ENCODE measurements at regions not wholly inside any gene's neighbourhood (a gene's known extent, or its start where the extent isn't known, plus 50 kb on each side); places are given as distances from the start of the nearest gene placed in this dataset.

DNA sequence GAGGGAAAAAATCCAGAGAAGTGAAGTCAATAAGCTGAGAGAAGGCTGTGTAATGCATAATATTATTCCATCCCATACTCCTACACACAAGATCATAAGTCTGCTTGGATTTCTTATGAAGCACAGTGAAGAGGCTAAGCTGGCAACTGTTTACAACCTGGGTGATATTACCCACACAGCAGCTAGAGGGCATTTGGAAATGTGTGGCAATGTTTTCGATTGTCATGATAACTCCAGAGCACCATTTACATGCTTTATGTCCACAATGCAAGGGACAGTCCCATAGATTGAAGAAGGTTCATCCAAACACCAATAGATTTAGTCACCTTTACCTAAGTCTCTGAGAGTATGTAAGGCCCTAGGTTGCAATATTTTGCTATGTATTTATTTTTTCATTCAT is 412.2 kb downstream of the PPP3CA start (continued):
- TF ChIP-seq CBX3 (IDR thresholded peaks at IDR 0.05; ENCODE audit: low read depth) = peak; percentile 71; the same call in 1 of the 2 replicates
- TF ChIP-seq SP1 (IDR thresholded peaks at IDR 0.05; ENCODE audit: low read depth) = no peak; the same call in 1 of the 2 replicates

DNA sequence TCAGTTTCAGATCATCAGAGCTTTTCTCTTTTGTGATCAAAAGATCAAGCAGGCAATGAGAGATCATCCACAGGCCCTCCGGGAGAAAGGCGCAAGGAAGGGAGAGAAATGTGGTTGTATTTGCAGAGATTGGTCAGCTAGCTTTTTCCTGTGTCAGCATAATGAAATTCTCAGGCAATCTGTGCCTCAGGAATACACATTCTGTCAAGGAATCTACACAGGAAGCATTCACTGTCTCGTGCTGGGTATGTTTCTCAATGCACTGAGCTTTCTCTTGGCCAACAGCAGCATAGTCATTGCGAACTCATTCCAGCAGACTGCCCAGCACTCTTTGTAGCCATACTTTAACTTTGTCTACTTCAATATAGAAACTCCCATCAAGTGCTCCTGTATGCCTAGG is 413.7 kb downstream of the PPP3CA start:
- ChIA-PET POLR2A (no interaction called here), CTCF (no interaction called here), RAD21 (ENCODE audit: low non-redundant PET in 1 of 2, low total read pairs in 2 of 2, uncharacterized antibody in 2 of 2, unreplicated experiment in 2 of 2) (no interaction called here)
- Histone ChIP-seq H4K20me1 (ENCODE audit: insufficient read depth) (no peaks in the 10 kb centered on the region), H3K4me1 (ENCODE audit: control insufficient read depth in 1 of 2, insufficient read depth in 2 of 2, low read length in 2 of 2) (peaks cover 2 to 18% of the 10 kb centered on the region in 2 experiments; a peak in 3 of 4 replicates), H3K79me2 (ENCODE audit: insufficient read depth, low read length) (no peaks in the 10 kb centered on the region), H3K36me3 (ENCODE audit: control insufficient read depth in 1 of 2, insufficient read depth in 2 of 2, low read length in 2 of 2) (no peaks in the 10 kb centered on the region), H3K4me2 (ENCODE audit: low read length) (no peak overlapping the region), H2AFZ (ENCODE audit: low read depth, low read length, poor library complexity, severe bottlenecking) (peak overlapping the region; percentile 4), H3K4me3 (replicated peaks in 1 of 2; ENCODE audit: low read depth in 1 of 2, low read length in 2 of 2) (no peak overlapping the region), H3K27ac (ENCODE audit: low read depth, low read length) (no peak overlapping the region), H3K27me3 (ENCODE audit: insufficient read depth, low read length) (no peaks in the 10 kb centered on the region), H3K9me3 (ENCODE audit: control insufficient read depth in 1 of 2, insufficient read depth in 1 of 2, low read depth in 1 of 2, low read length in 2 of 2) (no peaks in the 10 kb centered on the region), H3K9ac (ENCODE audit: low read length) (no peak overlapping the region), H3K9me2 (ENCODE audit: insufficient read depth) (no peaks in the 10 kb centered on the region)
- intact Hi-C loops (cut with micrococcal nuclease) = loop anchor here (10.0 kb wide), 1 partner anchor 221 kb away; no protein-coding TSS in a partner anchor
- DNase-seq (ENCODE audit: low read depth, low spot score) (no peak), ATAC-seq (no peak)
- TF ChIP-seq, protein P1, sequence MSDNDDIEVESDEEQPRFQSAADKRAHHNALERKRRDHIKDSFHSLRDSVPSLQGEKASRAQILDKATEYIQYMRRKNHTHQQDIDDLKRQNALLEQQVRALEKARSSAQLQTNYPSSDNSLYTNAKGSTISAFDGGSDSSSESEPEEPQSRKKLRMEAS (IDR thresholded peaks at IDR 0.05) = no peak
- TF ChIP-seq YY1 (IDR thresholded peaks at IDR 0.05; ENCODE audit: extremely low read depth, insufficient replicate concordance, low read depth, low read length) (no peak), SIN3A (IDR thresholded peaks at IDR 0.05; ENCODE audit: low read depth) (no peak), EGR1 (IDR thresholded peaks at IDR 0.05; ENCODE audit: low read depth) (no peak), POLR2A (IDR thresholded peaks at IDR 0.05; ENCODE audit: borderline replicate concordance, extremely low read depth, insufficient read depth, insufficient read length) (no peak), JUND (IDR thresholded peaks at IDR 0.05) (no peak), TCF7L2 (IDR thresholded peaks at IDR 0.05; ENCODE audit: borderline replicate concordance, extremely low read depth, insufficient read depth, insufficient read length) (no peak), FOSL1 (IDR thresholded peaks at IDR 0.05; ENCODE audit: low read depth) (no peak), RAD21 (IDR thresholded peaks at IDR 0.05; ENCODE audit: low read depth) (no peak), CEBPB (IDR thresholded peaks at IDR 0.05; ENCODE audit: low read depth) (no peak), EZH2 (IDR thresholded peaks at IDR 0.05) (no peak), SP1 (IDR thresholded peaks at IDR 0.05; ENCODE audit: low read depth) (no peak)
- TF ChIP-seq, protein P2, sequence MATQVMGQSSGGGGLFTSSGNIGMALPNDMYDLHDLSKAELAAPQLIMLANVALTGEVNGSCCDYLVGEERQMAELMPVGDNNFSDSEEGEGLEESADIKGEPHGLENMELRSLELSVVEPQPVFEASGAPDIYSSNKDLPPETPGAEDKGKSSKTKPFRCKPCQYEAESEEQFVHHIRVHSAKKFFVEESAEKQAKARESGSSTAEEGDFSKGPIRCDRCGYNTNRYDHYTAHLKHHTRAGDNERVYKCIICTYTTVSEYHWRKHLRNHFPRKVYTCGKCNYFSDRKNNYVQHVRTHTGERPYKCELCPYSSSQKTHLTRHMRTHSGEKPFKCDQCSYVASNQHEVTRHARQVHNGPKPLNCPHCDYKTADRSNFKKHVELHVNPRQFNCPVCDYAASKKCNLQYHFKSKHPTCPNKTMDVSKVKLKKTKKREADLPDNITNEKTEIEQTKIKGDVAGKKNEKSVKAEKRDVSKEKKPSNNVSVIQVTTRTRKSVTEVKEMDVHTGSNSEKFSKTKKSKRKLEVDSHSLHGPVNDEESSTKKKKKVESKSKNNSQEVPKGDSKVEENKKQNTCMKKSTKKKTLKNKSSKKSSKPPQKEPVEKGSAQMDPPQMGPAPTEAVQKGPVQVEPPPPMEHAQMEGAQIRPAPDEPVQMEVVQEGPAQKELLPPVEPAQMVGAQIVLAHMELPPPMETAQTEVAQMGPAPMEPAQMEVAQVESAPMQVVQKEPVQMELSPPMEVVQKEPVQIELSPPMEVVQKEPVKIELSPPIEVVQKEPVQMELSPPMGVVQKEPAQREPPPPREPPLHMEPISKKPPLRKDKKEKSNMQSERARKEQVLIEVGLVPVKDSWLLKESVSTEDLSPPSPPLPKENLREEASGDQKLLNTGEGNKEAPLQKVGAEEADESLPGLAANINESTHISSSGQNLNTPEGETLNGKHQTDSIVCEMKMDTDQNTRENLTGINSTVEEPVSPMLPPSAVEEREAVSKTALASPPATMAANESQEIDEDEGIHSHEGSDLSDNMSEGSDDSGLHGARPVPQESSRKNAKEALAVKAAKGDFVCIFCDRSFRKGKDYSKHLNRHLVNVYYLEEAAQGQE (IDR thresholded peaks at IDR 0.05; ENCODE audit: low read depth) = no peak
- TF ChIP-seq, protein P3, sequence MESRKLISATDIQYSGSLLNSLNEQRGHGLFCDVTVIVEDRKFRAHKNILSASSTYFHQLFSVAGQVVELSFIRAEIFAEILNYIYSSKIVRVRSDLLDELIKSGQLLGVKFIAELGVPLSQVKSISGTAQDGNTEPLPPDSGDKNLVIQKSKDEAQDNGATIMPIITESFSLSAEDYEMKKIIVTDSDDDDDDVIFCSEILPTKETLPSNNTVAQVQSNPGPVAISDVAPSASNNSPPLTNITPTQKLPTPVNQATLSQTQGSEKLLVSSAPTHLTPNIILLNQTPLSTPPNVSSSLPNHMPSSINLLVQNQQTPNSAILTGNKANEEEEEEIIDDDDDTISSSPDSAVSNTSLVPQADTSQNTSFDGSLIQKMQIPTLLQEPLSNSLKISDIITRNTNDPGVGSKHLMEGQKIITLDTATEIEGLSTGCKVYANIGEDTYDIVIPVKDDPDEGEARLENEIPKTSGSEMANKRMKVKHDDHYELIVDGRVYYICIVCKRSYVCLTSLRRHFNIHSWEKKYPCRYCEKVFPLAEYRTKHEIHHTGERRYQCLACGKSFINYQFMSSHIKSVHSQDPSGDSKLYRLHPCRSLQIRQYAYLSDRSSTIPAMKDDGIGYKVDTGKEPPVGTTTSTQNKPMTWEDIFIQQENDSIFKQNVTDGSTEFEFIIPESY (IDR thresholded peaks at IDR 0.05; ENCODE audit: extremely low read depth, insufficient replicate concordance, low read length) = no peak
- TF ChIP-seq, protein P4, sequence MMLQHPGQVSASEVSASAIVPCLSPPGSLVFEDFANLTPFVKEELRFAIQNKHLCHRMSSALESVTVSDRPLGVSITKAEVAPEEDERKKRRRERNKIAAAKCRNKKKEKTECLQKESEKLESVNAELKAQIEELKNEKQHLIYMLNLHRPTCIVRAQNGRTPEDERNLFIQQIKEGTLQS (IDR thresholded peaks at IDR 0.05) = no peak
- no TSS peak for BruUV-seq (replicated peaks)
